ENCODE measurements at regions not wholly inside any gene's neighbourhood (a gene's known extent, or its start where the extent isn't known, plus 50 kb on each side); places are given as distances from the start of the nearest gene placed in this dataset.

DNA sequence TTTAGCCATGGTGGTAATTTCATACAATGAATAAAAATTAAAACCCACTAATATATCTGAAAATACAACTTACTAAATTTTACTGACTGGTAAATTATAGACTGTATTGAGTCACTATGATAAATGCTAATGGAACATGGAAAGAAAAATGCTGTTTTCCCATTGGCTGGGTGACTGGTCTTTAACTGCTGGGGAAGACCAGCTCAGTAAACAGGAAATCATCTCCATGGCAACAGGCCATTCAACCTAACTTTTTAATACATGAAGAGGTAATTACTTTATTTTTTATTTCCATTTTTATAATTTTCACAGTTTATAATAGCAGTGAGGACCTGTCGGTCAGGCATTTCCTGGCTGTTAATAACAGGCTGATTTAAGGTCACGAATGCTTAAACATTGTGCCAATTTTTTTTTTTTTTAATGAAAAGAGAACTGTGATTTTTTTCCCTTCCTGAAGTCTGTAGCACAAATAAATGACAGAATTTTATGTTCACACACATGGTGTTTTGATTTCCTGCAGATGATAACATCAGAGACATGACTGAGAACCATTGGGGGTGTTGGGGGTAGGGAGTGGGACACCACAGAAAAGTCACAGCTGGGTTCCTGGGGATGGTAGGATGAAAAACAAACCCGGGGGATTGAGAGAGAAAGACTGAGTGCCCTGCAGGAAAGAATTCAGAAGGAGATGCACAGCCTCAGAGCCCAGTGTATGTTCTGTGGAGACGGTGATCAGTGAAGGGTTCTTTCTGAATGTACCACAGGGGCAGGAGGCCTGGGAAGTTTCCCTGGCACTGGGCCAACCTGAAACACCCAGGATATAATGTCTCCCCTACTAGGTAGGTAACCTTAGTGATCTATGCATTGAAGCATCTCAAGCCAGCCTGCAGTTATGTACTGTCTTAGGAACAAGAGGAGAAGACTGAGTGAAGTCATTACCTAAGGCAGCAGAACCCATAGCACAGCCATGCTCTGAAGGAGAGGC lies 297.1 kb downstream of the COG6 start:
- TF ChIP-seq CTCF (IDR thresholded peaks at IDR 0.05 in 2 of 3, conservative IDR thresholded peaks at IDR 0.05 in 1 of 3; ENCODE audit: control insufficient read depth in 2 of 3, extremely low read depth in 1 of 3, insufficient read depth in 1 of 3, low read depth in 3 of 3, low read length in 3 of 3) (no peak), SRF (IDR thresholded peaks at IDR 0.05; ENCODE audit: low read depth in 2 of 2, low read length in 2 of 2) (no peak), ZBTB33 (IDR thresholded peaks at IDR 0.05) (no peak), POLR2A (IDR thresholded peaks at IDR 0.05; ENCODE audit: low read depth, low read length) (no peak), SMC3 (IDR thresholded peaks at IDR 0.05; ENCODE audit: borderline replicate concordance, low read length) (no peak), EZH2 (IDR thresholded peaks at IDR 0.05; ENCODE audit: borderline replicate concordance, control insufficient read depth, low read depth, low read length) (no peak)
- TF ChIP-seq, protein P1, sequence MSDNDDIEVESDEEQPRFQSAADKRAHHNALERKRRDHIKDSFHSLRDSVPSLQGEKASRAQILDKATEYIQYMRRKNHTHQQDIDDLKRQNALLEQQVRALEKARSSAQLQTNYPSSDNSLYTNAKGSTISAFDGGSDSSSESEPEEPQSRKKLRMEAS (IDR thresholded peaks at IDR 0.05; ENCODE audit: low read depth, low read length), result no peak
